ENCODE measurements at regions not wholly inside any gene's neighbourhood (a gene's known extent, or its start where the extent isn't known, plus 50 kb on each side); places are given as distances from the start of the nearest gene placed in this dataset. TPM values are rescaled to one million over a fixed set of nuclear protein-coding genes. Genes with fewer than 3 reads are reported as not detected.

Small RNA genes in the stretch of these regions (microRNA-seq; reads per million reads assigned to microRNA genes)
- gene MIR548I1, result not detected

Data from astrocyte (in vitro differentiated cells and primary cell).